IPS-18a (cell line): ENCODE measurements at regions not wholly inside any gene's neighbourhood (a gene's known extent, or its start where the extent isn't known, plus 50 kb on each side); places are given as distances from the start of the nearest gene placed in this dataset.
A peak's percentile ranks its signal among the peaks of the same experiment; 100 is the strongest.
"Not testable (repeated sequence)": the region's sequence is repeated elsewhere in the genome, so short reads cannot be mapped to it uniquely, and the experiment has no call there.

ENCODE experiments used
- H3K27ac ChIP-seq: one replicate; pipeline ENCODE4 v1.5.1; 2013; ENCODE audit warnings: low read length
- H3K27me3 ChIP-seq: one replicate; pipeline ENCODE4 v1.6.1; 2013; ENCODE audit warnings: mild to moderate bottlenecking, low read length; ENCODE audit not compliant: control insufficient read depth, insufficient read depth
- H3K36me3 ChIP-seq: one replicate; pipeline ENCODE4 v1.6.1; 2013; ENCODE audit warnings: low read depth, low read length; ENCODE audit not compliant: control insufficient read depth
- H3K4me1 ChIP-seq: one replicate; pipeline ENCODE4 v1.6.1; 2013; ENCODE audit warnings: low read depth, low read length; ENCODE audit not compliant: control insufficient read depth
- H3K4me3 ChIP-seq: one replicate; pipeline ENCODE4 v1.5.1; 2013; ENCODE audit warnings: low read length
- H3K9ac ChIP-seq: one replicate; pipeline ENCODE4 v1.6.1; 2013; ENCODE audit warnings: mild to moderate bottlenecking, low read length, moderate library complexity
- H3K9me3 ChIP-seq: one replicate; pipeline ENCODE4 v1.6.1; 2013; ENCODE audit warnings: low read depth, low read length; ENCODE audit not compliant: control insufficient read depth

DNA sequence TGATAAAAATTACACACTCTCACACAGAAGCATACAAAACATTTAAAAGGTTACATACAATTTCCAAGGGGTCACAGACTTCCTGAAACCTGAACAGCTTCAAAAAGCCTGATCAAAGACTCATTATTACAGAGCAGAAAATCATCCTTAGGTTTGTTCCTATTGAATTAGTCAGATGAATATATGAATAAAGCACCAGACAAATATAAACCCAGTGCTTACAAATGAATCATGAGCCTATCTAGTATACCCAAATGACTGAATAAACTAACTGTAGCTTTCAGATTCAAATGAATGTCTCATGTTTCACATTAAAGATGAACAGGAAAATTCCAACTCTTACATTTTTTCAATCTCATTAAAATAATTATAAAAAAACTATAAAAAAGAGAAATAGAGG lies 550.3 kb downstream of the SUCLG1 start:
- no peaks in the 10 kb centered on the region for H3K36me3 ChIP-seq
- H3K27me3 ChIP-seq: no peaks in the 10 kb centered on the region
- no peak overlapping the region for H3K9ac ChIP-seq
- no peak overlapping the region for H3K4me3 ChIP-seq
- no peak overlapping the region for H3K27ac ChIP-seq
- H3K4me1 ChIP-seq: no peaks in the 10 kb centered on the region
- no peaks in the 10 kb centered on the region for H3K9me3 ChIP-seq

DNA sequence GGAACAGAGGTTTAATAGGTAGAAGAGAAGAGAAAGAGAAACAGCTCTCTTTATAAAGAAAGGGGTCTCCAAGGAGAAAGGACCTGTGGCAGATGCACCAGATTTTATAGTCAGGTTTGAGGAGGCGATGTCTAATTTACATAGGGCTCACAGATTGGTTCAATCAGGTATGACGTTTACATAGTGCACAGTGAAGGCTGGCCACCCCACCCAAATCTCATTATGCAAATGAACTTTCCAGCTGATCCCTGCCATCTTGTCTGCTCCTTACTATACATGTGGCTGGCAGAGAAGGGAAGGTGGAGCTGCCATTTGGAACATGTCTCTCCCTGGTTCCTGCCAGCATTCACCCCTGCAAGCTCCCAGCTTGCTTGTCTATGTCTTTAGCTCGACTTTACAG lies 557.8 kb downstream of the SUCLG1 start:
- H3K4me3 ChIP-seq: no peak overlapping the region
- H3K36me3 ChIP-seq: no peaks in the 10 kb centered on the region
- H3K9me3 ChIP-seq: no peaks in the 10 kb centered on the region
- no peaks in the 10 kb centered on the region for H3K27me3 ChIP-seq
- H3K27ac ChIP-seq: no peak overlapping the region
- peaks cover under 1% of the 10 kb centered on the region for H3K4me1 ChIP-seq
- no peak overlapping the region for H3K9ac ChIP-seq

DNA sequence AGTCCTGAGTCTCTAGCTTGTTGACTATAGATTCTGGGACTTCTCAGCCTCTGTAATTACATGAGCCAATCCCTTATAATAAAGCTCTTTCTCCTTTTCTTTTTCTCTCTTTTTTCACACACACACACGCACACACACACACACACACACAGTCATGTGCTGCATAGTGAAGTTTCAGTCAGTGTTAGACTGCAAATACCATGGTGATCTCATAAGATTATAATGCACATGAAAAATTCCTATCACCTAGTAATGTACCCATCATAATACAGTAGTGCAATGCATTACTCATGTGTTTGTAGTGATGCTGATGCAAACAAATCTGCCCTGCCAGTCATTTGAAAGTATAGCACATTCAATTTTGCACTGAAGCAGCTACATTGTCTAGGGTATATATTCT lies 558.2 kb downstream of the SUCLG1 start:
- Histone ChIP-seq H3K27ac (no peak overlapping the region), H3K9me3 (no peaks in the 10 kb centered on the region), H3K4me1 (peaks cover 5% of the 10 kb centered on the region), H3K4me3 (no peak overlapping the region), H3K27me3 (no peaks in the 10 kb centered on the region), H3K9ac (no peak overlapping the region), H3K36me3 (no peaks in the 10 kb centered on the region)

DNA sequence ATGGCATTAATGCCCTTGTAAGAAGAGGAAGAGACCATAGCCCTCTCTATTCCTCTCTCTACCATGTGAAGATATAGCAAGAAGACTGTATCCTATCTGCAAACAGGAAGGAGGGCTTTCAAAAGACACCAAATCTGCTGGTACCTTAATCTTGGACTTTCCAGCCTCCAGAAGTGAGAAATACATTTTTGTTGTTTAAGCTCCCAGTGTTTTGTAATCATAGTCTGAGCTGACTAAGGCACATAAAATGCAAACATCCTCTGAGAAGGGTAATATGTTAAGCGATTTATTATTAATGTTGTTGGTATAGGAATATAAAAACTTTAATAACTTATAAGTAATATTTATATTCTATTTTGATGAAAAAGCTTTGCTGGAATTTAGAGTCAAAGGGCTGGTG lies 559.8 kb downstream of the SUCLG1 start:
- Histone ChIP-seq H3K9me3 (no peaks in the 10 kb centered on the region), H3K36me3 (no peaks in the 10 kb centered on the region), H3K9ac (no peak overlapping the region), H3K27ac (no peak overlapping the region), H3K4me3 (no peak overlapping the region), H3K27me3 (no peaks in the 10 kb centered on the region), H3K4me1 (peaks cover 16% of the 10 kb centered on the region)

DNA sequence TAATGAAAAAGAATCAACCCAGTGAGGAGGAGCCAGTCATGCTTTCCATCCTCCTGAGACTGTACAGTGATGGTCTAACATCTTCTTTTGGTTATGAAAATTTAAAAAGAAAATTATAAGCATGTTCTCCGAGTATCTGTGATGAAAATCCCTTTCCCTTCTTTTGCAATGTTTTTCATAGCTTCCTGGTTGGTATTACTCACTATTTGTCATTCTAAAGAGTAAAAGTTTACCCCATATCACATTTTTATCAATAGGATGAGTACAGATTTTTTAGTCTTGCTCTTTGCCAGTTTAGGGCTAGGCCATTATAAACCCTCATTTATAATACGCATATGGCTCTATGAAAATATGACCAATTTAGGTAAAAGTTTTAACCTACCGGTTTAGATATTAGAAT lies 564.1 kb downstream of the SUCLG1 start:
- H3K9ac ChIP-seq: no peak overlapping the region
- no peaks in the 10 kb centered on the region for H3K9me3 ChIP-seq
- no peaks in the 10 kb centered on the region for H3K36me3 ChIP-seq
- H3K4me3 ChIP-seq: peak overlapping the region; percentile 22
- H3K27ac ChIP-seq: no peak overlapping the region
- H3K27me3 ChIP-seq: no peaks in the 10 kb centered on the region
- H3K4me1 ChIP-seq: peaks cover 16% of the 10 kb centered on the region

DNA sequence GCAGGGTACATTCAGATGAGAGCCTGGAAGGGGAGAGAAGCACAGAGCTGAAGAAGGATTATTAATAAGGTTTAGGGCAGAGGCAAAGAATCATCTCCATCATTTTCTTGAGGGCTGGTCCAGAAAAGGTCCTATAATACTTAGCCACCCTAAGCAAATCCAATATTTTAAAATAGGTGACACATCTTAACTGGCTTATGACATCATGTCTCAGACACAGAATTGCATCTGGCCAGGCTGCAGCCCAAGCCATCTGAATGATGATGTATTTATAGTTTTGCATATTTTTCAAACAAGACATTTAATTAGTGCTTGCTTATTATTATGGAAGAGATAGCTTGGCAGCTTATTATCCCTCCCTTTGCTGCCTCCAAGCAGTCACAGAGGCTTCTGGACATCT lies 571.3 kb downstream of the SUCLG1 start:
- H3K27me3 ChIP-seq: no peaks in the 10 kb centered on the region
- H3K4me1 ChIP-seq: peaks cover 11% of the 10 kb centered on the region
- H3K9ac ChIP-seq: no peak overlapping the region
- no peaks in the 10 kb centered on the region for H3K9me3 ChIP-seq
- no peak overlapping the region for H3K27ac ChIP-seq
- no peaks in the 10 kb centered on the region for H3K36me3 ChIP-seq
- no peak overlapping the region for H3K4me3 ChIP-seq

DNA sequence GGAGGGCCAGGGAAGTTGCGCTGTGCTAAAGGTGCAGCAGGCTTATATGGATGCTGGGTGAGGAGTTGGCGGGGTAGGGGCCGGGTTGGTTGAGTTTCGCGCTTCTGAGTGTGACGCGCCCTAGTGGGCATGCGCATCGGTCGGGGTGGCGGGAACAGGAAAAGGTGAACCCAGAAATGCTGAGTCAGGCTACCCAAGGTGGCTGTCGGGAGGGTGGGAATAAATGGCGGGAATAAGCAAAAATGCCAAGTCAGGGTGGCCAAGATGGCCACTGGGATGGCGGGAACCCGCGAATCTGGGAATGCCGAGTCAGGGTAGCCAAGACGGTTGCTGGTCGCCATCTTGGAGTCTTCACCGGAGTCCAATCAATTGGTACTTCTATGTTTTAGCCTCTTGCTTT lies 580.0 kb downstream of the SUCLG1 start:
- Histone ChIP-seq H3K27me3 (no peaks in the 10 kb centered on the region), H3K4me1 (no peaks in the 10 kb centered on the region), H3K9me3 (no peaks in the 10 kb centered on the region), H3K36me3 (no peaks in the 10 kb centered on the region), H3K4me3 (no peak overlapping the region), H3K9ac (no peak overlapping the region), H3K27ac (no peak overlapping the region)

DNA sequence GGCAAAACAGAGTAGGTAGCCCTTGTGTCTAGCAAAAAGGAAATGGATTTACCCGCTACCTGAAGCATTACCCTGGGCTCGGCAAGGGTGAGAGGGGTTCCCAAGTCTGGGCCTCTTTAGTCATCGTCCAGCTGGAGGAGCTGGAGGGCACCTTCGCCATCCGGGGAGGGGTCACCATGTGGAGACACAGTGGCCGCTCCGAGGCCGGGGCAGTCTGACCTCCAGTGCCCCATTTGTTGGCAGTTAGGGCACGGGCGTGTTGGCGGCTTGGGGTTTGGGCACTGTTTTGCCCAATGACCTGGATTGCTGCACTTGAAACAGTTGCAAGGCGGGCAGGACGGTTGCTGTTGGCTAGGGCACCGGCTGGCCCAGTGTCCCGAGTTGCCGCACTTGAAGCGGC lies 581.8 kb downstream of the SUCLG1 start:
- H3K4me1 ChIP-seq: not testable (repeated sequence)

DNA sequence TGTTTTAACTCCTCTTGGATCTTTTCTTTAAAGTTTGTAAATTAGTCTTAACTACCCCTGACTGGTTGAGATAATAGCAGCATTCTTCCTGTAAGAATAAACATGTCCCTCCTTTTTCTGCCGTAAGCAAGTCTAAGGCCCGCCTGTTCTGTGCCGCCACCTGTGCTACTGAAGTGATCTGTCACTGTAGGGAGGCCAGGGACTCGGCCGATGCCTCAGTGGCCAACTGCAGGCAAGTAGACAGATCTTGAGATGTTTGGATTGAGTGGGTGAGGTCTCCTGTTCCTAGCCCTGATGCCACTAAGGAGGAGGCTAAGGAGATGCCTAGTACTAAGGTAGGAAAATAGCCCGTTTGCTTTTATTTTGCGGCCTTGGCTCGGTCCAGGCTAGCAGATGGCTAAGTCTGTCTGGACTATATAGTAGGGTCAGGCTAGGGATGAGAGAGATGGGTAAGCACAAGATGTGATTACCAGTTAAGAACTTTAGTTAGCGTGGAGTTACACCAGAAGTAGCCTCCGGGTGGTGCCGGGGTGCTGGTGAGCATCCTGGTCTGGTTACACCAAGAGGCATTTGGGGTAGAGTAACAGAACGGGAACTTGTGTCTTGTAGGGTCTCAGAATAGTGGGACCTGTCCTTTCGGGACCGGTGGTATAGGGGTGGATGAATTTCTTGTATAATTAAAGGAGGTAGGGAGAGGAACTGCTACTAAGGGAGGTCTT lies 584.2 kb downstream of the SUCLG1 start:
- no peak overlapping the region for H3K4me3 ChIP-seq
- no peaks in the 10 kb centered on the region for H3K27me3 ChIP-seq
- H3K4me1 ChIP-seq: no peaks in the 10 kb centered on the region
- no peaks in the 10 kb centered on the region for H3K36me3 ChIP-seq
- no peak overlapping the region for H3K9ac ChIP-seq
- H3K27ac ChIP-seq: no peak overlapping the region
- peaks cover 4% of the 10 kb centered on the region for H3K9me3 ChIP-seq

More for the DNA sequence above, 581.8 kb downstream of the SUCLG1 start:
- not testable (repeated sequence) for H3K36me3 ChIP-seq, H3K9ac ChIP-seq, H3K27me3 ChIP-seq, H3K9me3 ChIP-seq, H3K27ac ChIP-seq, H3K4me3 ChIP-seq

DNA sequence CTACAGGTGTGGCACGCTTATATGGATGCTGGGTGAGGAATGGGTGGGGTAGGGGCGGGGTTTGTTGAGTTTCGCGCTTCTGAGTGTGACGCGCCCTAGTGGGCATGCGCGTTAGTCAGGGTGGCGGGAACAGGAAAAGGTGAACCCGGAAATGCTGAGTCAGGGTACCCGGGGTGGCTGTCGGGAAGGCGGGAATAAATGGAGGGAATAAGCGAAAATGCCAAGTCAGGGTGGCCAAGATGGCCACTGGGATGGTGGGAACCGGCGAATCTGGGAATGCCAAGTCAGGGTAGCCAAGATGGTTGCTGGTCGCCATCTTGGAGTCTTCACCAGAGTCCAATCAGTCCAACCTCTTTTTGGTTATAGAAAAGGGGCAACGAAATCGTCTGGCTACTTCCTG lies 585.0 kb downstream of the SUCLG1 start:
- no peak overlapping the region for H3K27ac ChIP-seq
- H3K4me3 ChIP-seq: no peak overlapping the region
- H3K9ac ChIP-seq: no peak overlapping the region
- peaks cover 4% of the 10 kb centered on the region for H3K9me3 ChIP-seq
- H3K36me3 ChIP-seq: no peaks in the 10 kb centered on the region
- H3K27me3 ChIP-seq: no peaks in the 10 kb centered on the region
- no peaks in the 10 kb centered on the region for H3K4me1 ChIP-seq

DNA sequence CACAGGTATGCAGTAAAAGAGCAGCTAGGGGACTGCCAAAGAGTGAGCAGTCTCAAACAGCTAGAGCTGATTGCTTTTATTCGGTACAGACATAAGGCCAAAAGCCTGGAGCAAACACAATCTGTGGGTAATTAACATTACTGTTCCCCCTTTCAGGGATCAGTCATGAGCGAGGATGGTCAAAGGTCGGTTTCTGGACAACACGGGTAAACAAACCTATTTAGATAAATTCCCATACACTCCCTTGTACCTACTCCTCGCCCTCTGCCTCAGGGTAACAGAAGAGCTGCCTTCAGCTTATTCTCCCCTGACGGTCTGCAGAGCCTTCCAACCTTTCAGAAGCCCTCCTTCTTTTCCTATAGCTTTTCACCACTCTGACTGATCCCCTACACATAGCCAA lies 586.0 kb downstream of the SUCLG1 start:
- H3K4me1 ChIP-seq: no peaks in the 10 kb centered on the region
- H3K9ac ChIP-seq: no peak overlapping the region
- peaks cover 4% of the 10 kb centered on the region for H3K9me3 ChIP-seq
- no peaks in the 10 kb centered on the region for H3K36me3 ChIP-seq
- no peak overlapping the region for H3K4me3 ChIP-seq
- no peaks in the 10 kb centered on the region for H3K27me3 ChIP-seq
- no peak overlapping the region for H3K27ac ChIP-seq

DNA sequence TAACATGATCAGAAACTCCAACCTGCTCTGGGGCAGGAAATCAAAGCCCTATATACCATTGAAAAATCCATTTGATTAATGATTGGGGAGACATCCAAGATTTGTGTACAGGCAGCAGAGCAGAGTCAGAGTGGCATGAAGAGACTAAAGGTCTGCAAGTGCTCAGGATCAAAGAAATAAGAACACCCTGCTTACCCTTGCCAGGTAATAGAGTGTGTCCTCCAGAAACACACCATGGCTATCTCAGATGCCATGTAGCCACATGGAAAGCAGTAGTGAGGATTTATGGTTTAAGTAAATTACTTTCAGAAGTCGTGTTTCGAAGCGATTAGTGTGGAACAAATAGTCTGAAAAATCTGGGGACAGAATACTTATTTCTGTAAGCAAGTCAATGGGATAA lies 592.9 kb downstream of the SUCLG1 start:
- no peak overlapping the region for H3K27ac ChIP-seq
- H3K36me3 ChIP-seq: no peaks in the 10 kb centered on the region
- no peaks in the 10 kb centered on the region for H3K9me3 ChIP-seq
- H3K4me3 ChIP-seq: no peak overlapping the region
- H3K27me3 ChIP-seq: no peaks in the 10 kb centered on the region
- H3K4me1 ChIP-seq: no peaks in the 10 kb centered on the region
- H3K9ac ChIP-seq: no peak overlapping the region
